Activated naive CD4-positive, alpha-beta T cell treated with anti-CD3 and anti-CD28 coated beads for 36 hours (primary cell): ENCODE measurements at regions not wholly inside any gene's neighbourhood (a gene's known extent, or its start where the extent isn't known, plus 50 kb on each side); places are given as distances from the start of the nearest gene placed in this dataset.
A peak's percentile ranks its signal among the peaks of the same experiment; 100 is the strongest.

Source experiments
- CTCF ChIA-PET: fragments of 350-600 bp; sonication (Branson Sonifier 250); formaldehyde crosslinking; loops from one replicate; lab custom pipeline; 2021; ENCODE audit warnings: antibody characterized with exemption; lab: Charles Lee
- DNase-seq: peaks from one replicate; pipeline ENCODE4 v3.0.0-alpha.2; 2020
- H3K27ac Mint-ChIP-seq: one replicate; pipeline ENCODE4 v1.8.0; 2021; ENCODE audit warnings: mild to moderate bottlenecking, mixed read lengths
- H3K27me3 Mint-ChIP-seq: one replicate; pipeline ENCODE4 v1.8.0; 2021; ENCODE audit warnings: low read depth, mixed read lengths
- H3K36me3 Mint-ChIP-seq: one replicate; pipeline ENCODE4 v1.8.0; 2021; ENCODE audit warnings: low read depth, mixed read lengths
- H3K4me1 Mint-ChIP-seq: one replicate; pipeline ENCODE4 v1.8.0; 2021; ENCODE audit warnings: low read depth, mixed read lengths
- H3K4me3 Mint-ChIP-seq: one replicate; pipeline ENCODE4 v1.8.0; 2021; ENCODE audit warnings: mild to moderate bottlenecking, moderate library complexity, mixed read lengths
- H3K9me3 Mint-ChIP-seq: one replicate; pipeline ENCODE4 v1.8.0; 2021; ENCODE audit warnings: mixed read lengths
- intact Hi-C: fragments of 100-400 bp; cut with micrococcal nuclease; formaldehyde crosslinking; loops from one replicate; pipeline ENCODE4 v1.15.1; 2023

- H3K4me3 Mint-ChIP-seq, result no peak overlapping the region
- no peaks in the 10 kb centered on the region for H3K36me3 Mint-ChIP-seq
- H3K27me3 Mint-ChIP-seq, result peaks cover 5% of the 10 kb centered on the region
- peak; percentile 67 for DNase-seq
- intact Hi-C loops, result loop anchor here (1.0 to 10.0 kb wide), 3 partner anchors 205 to 647 kb away; no protein-coding TSS in a partner anchor
- no peak overlapping the region for H3K27ac Mint-ChIP-seq
- H3K9me3 Mint-ChIP-seq, result no peaks in the 10 kb centered on the region
- no peaks in the 10 kb centered on the region for H3K4me1 Mint-ChIP-seq
- CTCF ChIA-PET, result interaction anchor here (1.2 to 6.1 kb wide), 5 partner anchors 18 to 209 kb away, joined by 3 to 39 read pairs (median 5); no protein-coding TSS in a partner anchor
Measured at GRCh38 chr18:2337552-2338141, 233.7 kb downstream of the METTL4 start.

GRCh38 chr18:2338601-2339000 is 232.7 kb downstream of the METTL4 start:
- Mint-ChIP-seq H3K36me3 (no peaks in the 10 kb centered on the region), H3K27ac (no peak overlapping the region), H3K4me3 (no peak overlapping the region), H3K9me3 (no peaks in the 10 kb centered on the region), H3K27me3 (peaks cover 5% of the 10 kb centered on the region), H3K4me1 (no peaks in the 10 kb centered on the region)
- CTCF ChIA-PET, result interaction anchor here (0.6 to 6.1 kb wide), 5 partner anchors 17 to 232 kb away, joined by 3 to 39 read pairs (median 3); no protein-coding TSS in a partner anchor
- no peak for DNase-seq
- intact Hi-C loops, result loop anchor here (10.0 kb wide), 1 partner anchor 646 kb away; no protein-coding TSS in a partner anchor

GRCh38 chr18:2340335-2340734 is 231.0 kb downstream of the METTL4 start:
- intact Hi-C loops, result no loop called here
- H3K36me3 Mint-ChIP-seq, result no peaks in the 10 kb centered on the region
- H3K27ac Mint-ChIP-seq, result no peak overlapping the region
- H3K9me3 Mint-ChIP-seq, result no peaks in the 10 kb centered on the region
- peaks cover 5% of the 10 kb centered on the region for H3K27me3 Mint-ChIP-seq
- no peak for DNase-seq
- no peaks in the 10 kb centered on the region for H3K4me1 Mint-ChIP-seq
- CTCF ChIA-PET, result interaction anchor here (1.2 kb wide), 1 partner anchor 9 kb away, joined by 3 read pairs; no protein-coding TSS in a partner anchor
- H3K4me3 Mint-ChIP-seq, result no peak overlapping the region

- H3K9me3 Mint-ChIP-seq, result no peaks in the 10 kb centered on the region
- intact Hi-C loops, result no loop called here
- peaks cover 7% of the 10 kb centered on the region for H3K27me3 Mint-ChIP-seq
- DNase-seq, result no peak
- H3K36me3 Mint-ChIP-seq, result no peaks in the 10 kb centered on the region
- CTCF ChIA-PET, result interaction anchor here (0.6 kb wide), 1 partner anchor 692 kb away, joined by 3 read pairs; no protein-coding TSS in a partner anchor
- no peak overlapping the region for H3K27ac Mint-ChIP-seq
- no peak overlapping the region for H3K4me3 Mint-ChIP-seq
- H3K4me1 Mint-ChIP-seq, result no peaks in the 10 kb centered on the region
Measured at GRCh38 chr18:2348003-2348402, 223.3 kb downstream of the METTL4 start.

- H3K27ac Mint-ChIP-seq, result no peak overlapping the region
- peaks cover 7% of the 10 kb centered on the region for H3K27me3 Mint-ChIP-seq
- intact Hi-C loops, result no loop called here
- H3K9me3 Mint-ChIP-seq, result no peaks in the 10 kb centered on the region
- DNase-seq, result no peak
- CTCF ChIA-PET, result no interaction called here
- no peaks in the 10 kb centered on the region for H3K4me1 Mint-ChIP-seq
- H3K36me3 Mint-ChIP-seq, result no peaks in the 10 kb centered on the region
- no peak overlapping the region for H3K4me3 Mint-ChIP-seq
Measured at GRCh38 chr18:2351126-2351850, 220.0 kb downstream of the METTL4 start.

GRCh38 chr18:2354292-2354691 is 217.0 kb downstream of the METTL4 start:
- CTCF ChIA-PET, result no interaction called here
- H3K36me3 Mint-ChIP-seq, result no peaks in the 10 kb centered on the region
- H3K9me3 Mint-ChIP-seq, result no peaks in the 10 kb centered on the region
- no peak for DNase-seq
- H3K4me3 Mint-ChIP-seq, result no peak overlapping the region
- H3K27ac Mint-ChIP-seq, result no peak overlapping the region
- intact Hi-C loops, result no loop called here
- no peaks in the 10 kb centered on the region for H3K4me1 Mint-ChIP-seq
- peaks cover 3% of the 10 kb centered on the region for H3K27me3 Mint-ChIP-seq

GRCh38 chr18:2356906-2357305 is 214.4 kb downstream of the METTL4 start:
- intact Hi-C loops, result no loop called here
- DNase-seq, result no peak
- Mint-ChIP-seq H3K4me3 (no peak overlapping the region), H3K27ac (no peak overlapping the region), H3K36me3 (no peaks in the 10 kb centered on the region), H3K9me3 (no peaks in the 10 kb centered on the region), H3K27me3 (no peaks in the 10 kb centered on the region), H3K4me1 (no peaks in the 10 kb centered on the region)
- CTCF ChIA-PET, result no interaction called here

- Mint-ChIP-seq H3K4me1 (no peaks in the 10 kb centered on the region), H3K27me3 (no peaks in the 10 kb centered on the region), H3K27ac (no peak overlapping the region), H3K9me3 (no peaks in the 10 kb centered on the region), H3K36me3 (no peaks in the 10 kb centered on the region), H3K4me3 (no peak overlapping the region)
- CTCF ChIA-PET, result no interaction called here
- intact Hi-C loops, result no loop called here
- DNase-seq, result no peak
Measured at GRCh38 chr18:2360861-2361260, 210.4 kb downstream of the METTL4 start.

- Mint-ChIP-seq H3K27ac (no peak overlapping the region), H3K36me3 (no peaks in the 10 kb centered on the region), H3K9me3 (no peaks in the 10 kb centered on the region), H3K4me1 (no peaks in the 10 kb centered on the region), H3K27me3 (peaks cover 3% of the 10 kb centered on the region), H3K4me3 (no peak overlapping the region)
- no peak for DNase-seq
- intact Hi-C loops, result no loop called here
- CTCF ChIA-PET, result no interaction called here
Measured at GRCh38 chr18:2368102-2368501, 203.2 kb downstream of the METTL4 start.

- Mint-ChIP-seq H3K36me3 (no peaks in the 10 kb centered on the region), H3K27me3 (peaks cover 14% of the 10 kb centered on the region), H3K9me3 (no peaks in the 10 kb centered on the region), H3K27ac (no peak overlapping the region), H3K4me3 (no peak overlapping the region), H3K4me1 (no peaks in the 10 kb centered on the region)
- intact Hi-C loops, result no loop called here
- CTCF ChIA-PET, result no interaction called here
- no peak for DNase-seq
Measured at GRCh38 chr18:2376707-2377106, 194.6 kb downstream of the METTL4 start.

GRCh38 chr18:2380101-2380500 is 191.2 kb downstream of the METTL4 start:
- Mint-ChIP-seq H3K4me1 (no peaks in the 10 kb centered on the region), H3K4me3 (no peak overlapping the region), H3K9me3 (no peaks in the 10 kb centered on the region), H3K27me3 (peaks cover 21% of the 10 kb centered on the region), H3K36me3 (no peaks in the 10 kb centered on the region), H3K27ac (no peak overlapping the region)
- CTCF ChIA-PET, result no interaction called here
- DNase-seq, result no peak
- intact Hi-C loops, result no loop called here

GRCh38 chr18:2381539-2381938 is 189.8 kb downstream of the METTL4 start:
- CTCF ChIA-PET, result no interaction called here
- intact Hi-C loops, result no loop called here
- Mint-ChIP-seq H3K36me3 (no peaks in the 10 kb centered on the region), H3K27ac (no peak overlapping the region), H3K27me3 (peaks cover 17% of the 10 kb centered on the region), H3K4me3 (no peak overlapping the region), H3K9me3 (peaks cover 1% of the 10 kb centered on the region), H3K4me1 (no peaks in the 10 kb centered on the region)
- no peak for DNase-seq

- no peaks in the 10 kb centered on the region for H3K36me3 Mint-ChIP-seq
- no peak overlapping the region for H3K4me3 Mint-ChIP-seq
- no peaks in the 10 kb centered on the region for H3K4me1 Mint-ChIP-seq
- no peak for DNase-seq
- CTCF ChIA-PET, result no interaction called here
- H3K27ac Mint-ChIP-seq, result no peak overlapping the region
- peaks cover 5% of the 10 kb centered on the region for H3K9me3 Mint-ChIP-seq
- intact Hi-C loops, result no loop called here
- H3K27me3 Mint-ChIP-seq, result peaks cover 4% of the 10 kb centered on the region
Measured at GRCh38 chr18:2387588-2387987, 183.7 kb downstream of the METTL4 start.
